HCT116 (cell line): ENCODE measurements at regions not wholly inside any gene's neighbourhood (a gene's known extent, or its start where the extent isn't known, plus 50 kb on each side); places are given as distances from the start of the nearest gene placed in this dataset.

ENCODE experiments used
- ATAC-seq: fragments of 200-7000 bp; cut with Tn5 transposase; 2 replicates; pipeline ENCODE4 v1.9.1; 2020; ENCODE audit warnings: mild to moderate bottlenecking, moderate library complexity
- BruUV-seq: library from RNA; stranded (reverse); fragments of 400-500 nt; replicated peaks from 2 replicates; lab custom pipeline; 2021; lab: Mats Ljungman, UMichigan
- CTCF ChIA-PET: fragments of 300-600 bp; sonication (Branson Sonifier 250); formaldehyde crosslinking; loops from one replicate; lab custom pipeline; 2021; ENCODE audit warnings: antibody characterized with exemption; lab: Charles Lee
- POLR2A ChIA-PET: fragments of 300-600, 350-600 bp; sonication (Branson Sonifier 250); formaldehyde crosslinking; loops from one replicate; lab custom pipeline; 2021; ENCODE audit warnings: antibody characterized with exemption; lab: Charles Lee
- RAD21 ChIA-PET, 2 experiments: fragments of 300-600 bp; sonication (Branson Sonifier 250); formaldehyde crosslinking; loops; one replicate each; lab custom pipeline; 2023; ENCODE audit warnings: low total read pairs in 2 of 2; ENCODE audit not compliant: uncharacterized antibody in 2 of 2, unreplicated experiment in 2 of 2, low non-redundant PET in 1 of 2; lab: Charles Lee
- DNase-seq: peaks from one replicate; pipeline ENCODE4 v3.0.0-alpha.2; 2010; ENCODE audit warnings: low read depth, low spot score
- H2AFZ ChIP-seq: fragments of 200-600 bp; shearing (Covaris generic), sonication (generic); 2 replicates; pipeline ENCODE4 v1.6.1; 2017; ENCODE audit warnings: low read depth, mixed run types, mixed read lengths, antibody characterized with exemption, low read length; ENCODE audit not compliant: poor library complexity, severe bottlenecking
- H3K27ac ChIP-seq: 2 replicates; pipeline ENCODE4 v1.5.1; 2012; ENCODE audit warnings: low read depth, low read length
- H3K27me3 ChIP-seq: fragments of 200-600 bp; sonication (generic); 2 replicates; pipeline ENCODE4 v1.6.1; 2016; ENCODE audit warnings: mixed run types, low read length, mixed read lengths; ENCODE audit not compliant: insufficient read depth
- H3K36me3 ChIP-seq, 2 experiments: fragments of 200-500 bp in 1 of 2; fragments of 200-600 bp in 1 of 2; sonication (Bioruptor generic) in 1 of 2; sonication (generic) in 1 of 2; 2 replicates each; pipeline versions ENCODE4 v1.5.1 to v1.6.1; 2014 to 2016; ENCODE audit warnings: low read length in 2 of 2, inconsistent platforms in 1 of 2, mixed read lengths in 1 of 2, mixed run types in 1 of 2; ENCODE audit not compliant: insufficient read depth in 2 of 2, control insufficient read depth in 1 of 2
- H3K4me1 ChIP-seq, 2 experiments: fragments of 200-600 bp in 1 of 2; sonication (generic) in 1 of 2; 2 replicates each; pipeline versions ENCODE4 v1.5.1 to v1.6.1; 2012 to 2017; ENCODE audit warnings: low read length in 2 of 2, inconsistent platforms in 1 of 2, mild to moderate bottlenecking in 1 of 2, mixed read lengths in 1 of 2, mixed run types in 1 of 2, moderate library complexity in 1 of 2; ENCODE audit not compliant: insufficient read depth in 2 of 2, control insufficient read depth in 1 of 2
- H3K4me2 ChIP-seq: fragments of 200-600 bp; sonication (generic); 2 replicates; pipeline ENCODE4 v1.6.1; 2017; ENCODE audit warnings: mixed run types, low read length, mixed read lengths
- H3K4me3 ChIP-seq, 2 experiments: fragments of 200-600 bp in 1 of 2; sonication (generic) in 1 of 2; replicated peaks in 1 of 2; 2 replicates each; pipeline ENCODE4 v1.5.1; 2011 to 2016; ENCODE audit warnings: low read length in 2 of 2, control low read depth in 1 of 2, low read depth in 1 of 2, mild to moderate bottlenecking in 1 of 2, mixed read lengths in 1 of 2, mixed run types in 1 of 2
- H3K79me2 ChIP-seq: fragments of 200-600 bp; sonication (generic); 2 replicates; pipeline ENCODE4 v1.6.1; 2017; ENCODE audit warnings: mild to moderate bottlenecking, mixed run types, low read length, moderate library complexity, mixed read lengths; ENCODE audit not compliant: insufficient read depth
- H3K9ac ChIP-seq: fragments of 200-600 bp; sonication (generic); 2 replicates; pipeline ENCODE4 v1.6.1; 2016; ENCODE audit warnings: low read length, mixed read lengths
- H3K9me2 ChIP-seq: fragments of 200-600 bp; sonication (generic), shearing (Covaris generic); 2 replicates; pipeline ENCODE4 v1.6.1; 2017; ENCODE audit warnings: mixed run types, mild to moderate bottlenecking, moderate library complexity; ENCODE audit not compliant: insufficient read depth
- H3K9me3 ChIP-seq, 2 experiments: fragments of 200-500 bp in 1 of 2; fragments of 200-600 bp in 1 of 2; sonication (Bioruptor generic) in 1 of 2; sonication (generic) in 1 of 2; 2 replicates each; pipeline ENCODE4 v1.6.1; 2014 to 2017; ENCODE audit warnings: low read length in 2 of 2, mixed read lengths in 2 of 2, inconsistent platforms in 1 of 2, low read depth in 1 of 2, mild to moderate bottlenecking in 1 of 2, mixed run types in 1 of 2, moderate library complexity in 1 of 2; ENCODE audit not compliant: control insufficient read depth in 1 of 2, insufficient read depth in 1 of 2
- H4K20me1 ChIP-seq: fragments of 200-600 bp; sonication (generic), shearing (Covaris generic); 2 replicates; pipeline ENCODE4 v1.6.1; 2017; ENCODE audit warnings: mixed run types, mild to moderate bottlenecking, moderate library complexity; ENCODE audit not compliant: insufficient read depth
- ATF3 ChIP-seq: IDR thresholded peaks from 2 replicates; pipeline ENCODE4 v1.6.1; 2012
- CBX3 ChIP-seq: IDR thresholded peaks from 2 replicates; pipeline ENCODE4 v1.6.1; 2012; ENCODE audit warnings: low read depth
- EGR1 ChIP-seq: IDR thresholded peaks from 2 replicates; pipeline ENCODE4 v1.6.1; 2012; ENCODE audit warnings: low read depth
- ELF1 ChIP-seq: IDR thresholded peaks from 2 replicates; pipeline ENCODE4 v1.6.1; 2012; ENCODE audit warnings: low read depth, borderline replicate concordance
- EZH2 ChIP-seq: fragments of 200-600 bp; sonication (generic); IDR thresholded peaks from 2 replicates; pipeline ENCODE4 v1.6.1; 2017; ENCODE audit warnings: antibody characterized with exemption, mixed run types
- JUND ChIP-seq: IDR thresholded peaks from 2 replicates; pipeline ENCODE4 v1.6.1; 2012
- POLR2A ChIP-seq: IDR thresholded peaks from 2 replicates; pipeline ENCODE4 v1.7.0; 2011; ENCODE audit warnings: borderline replicate concordance; ENCODE audit not compliant: insufficient read depth, insufficient read length; ENCODE audit errors: extremely low read depth
- POLR2AphosphoS5 ChIP-seq: IDR thresholded peaks from 2 replicates; pipeline ENCODE4 v1.6.1; 2011; ENCODE audit warnings: mild to moderate bottlenecking, low read depth, low read length, moderate library complexity
- RAD21 ChIP-seq: IDR thresholded peaks from 2 replicates; pipeline ENCODE4 v1.6.1; 2012; ENCODE audit warnings: low read depth, mild to moderate bottlenecking
- SIN3A ChIP-seq: IDR thresholded peaks from 2 replicates; pipeline ENCODE4 v1.6.1; 2012; ENCODE audit warnings: low read depth
- TCF7L2 ChIP-seq: IDR thresholded peaks from 2 replicates; pipeline ENCODE4 v1.7.0; 2011; ENCODE audit warnings: borderline replicate concordance, inconsistent platforms; ENCODE audit not compliant: insufficient read depth, insufficient read length; ENCODE audit errors: extremely low read depth
- YY1 ChIP-seq: IDR thresholded peaks from 2 replicates; pipeline ENCODE4 v1.6.1; 2011; ENCODE audit warnings: low read length, low read depth, moderate library complexity, mild to moderate bottlenecking; ENCODE audit not compliant: insufficient replicate concordance; ENCODE audit errors: extremely low read depth
- ZBTB33 ChIP-seq: IDR thresholded peaks from 2 replicates; pipeline ENCODE4 v1.6.1; 2011; ENCODE audit warnings: mild to moderate bottlenecking, low read length, moderate library complexity; ENCODE audit not compliant: insufficient replicate concordance; ENCODE audit errors: extremely low read depth
- ZFX ChIP-seq: fragments of 450-650 bp; IDR thresholded peaks from 2 replicates; pipeline ENCODE4 v1.6.1; 2017
- intact Hi-C: fragments of 100-400 bp; cut with micrococcal nuclease; formaldehyde crosslinking; loops from 2 replicates; pipeline ENCODE4 v1.10.0; 2022
- TF ChIP-seq, protein P1 (sequence below): IDR thresholded peaks from 2 replicates; pipeline ENCODE4 v1.6.1; 2012

DNA sequence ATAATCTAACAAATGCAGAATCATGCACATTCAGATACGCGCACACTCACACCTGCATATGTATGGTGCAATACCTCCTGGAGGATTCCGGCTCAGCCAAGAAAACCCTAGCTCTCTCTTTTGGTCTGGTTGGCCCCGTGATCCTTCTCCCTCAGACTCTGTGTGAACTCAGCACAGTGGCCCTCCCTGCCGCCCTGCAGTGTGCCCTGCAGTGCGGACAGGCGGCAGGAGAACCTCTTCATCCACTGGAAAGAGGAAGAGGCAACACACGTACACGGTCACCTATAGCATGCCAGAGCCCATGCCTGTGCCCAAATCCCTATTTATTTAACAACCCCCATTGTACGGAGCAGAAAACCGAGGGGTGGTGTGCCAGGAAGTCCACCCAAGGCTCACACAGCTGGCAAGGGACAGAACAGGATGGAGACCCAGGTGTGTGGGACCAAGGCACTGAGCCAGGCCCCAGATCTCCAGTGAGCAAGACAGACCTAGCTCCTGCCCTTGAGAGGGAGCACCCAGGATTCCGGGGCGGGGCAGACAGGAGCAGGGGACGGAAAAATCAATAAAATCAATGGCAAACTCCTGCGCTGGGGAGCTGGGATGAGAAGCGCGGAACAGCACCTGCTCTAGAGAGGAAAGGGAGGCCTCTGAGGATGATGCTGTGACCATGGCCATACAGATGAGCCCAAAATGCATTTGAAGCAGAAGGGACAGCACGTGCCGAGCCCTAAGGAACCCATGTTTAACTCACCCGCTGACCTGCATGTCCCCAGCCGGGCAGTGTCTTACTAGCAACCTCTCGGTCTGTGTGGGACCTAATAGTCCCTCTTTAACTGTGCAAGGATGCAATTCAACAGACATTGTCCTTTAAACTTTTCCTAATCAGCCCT lies 54.7 kb upstream of the CIBAR2 start:
- no peak overlapping the region for H3K4me3 ChIP-seq
- peaks cover 17 to 36% of the 10 kb centered on the region in 2 experiments; a peak in 3 of 4 replicates for H3K4me1 ChIP-seq
- H3K9me3 ChIP-seq = no peaks in the 10 kb centered on the region
- H3K27me3 ChIP-seq = no peaks in the 10 kb centered on the region
- CTCF ChIA-PET = no interaction called here
- no peak overlapping the region for H3K4me2 ChIP-seq
- H3K36me3 ChIP-seq = no peaks in the 10 kb centered on the region
- no peak overlapping the region for H2AFZ ChIP-seq
- no TSS peak for BruUV-seq
- H3K9me2 ChIP-seq = no peaks in the 10 kb centered on the region
- ATAC-seq (no peak), DNase-seq (no peak)
- no peak overlapping the region for H3K9ac ChIP-seq
- H3K79me2 ChIP-seq = peaks cover 8% of the 10 kb centered on the region; the same call in 1 of the 2 replicates
- no peaks in the 10 kb centered on the region for H4K20me1 ChIP-seq
- TF ChIP-seq POLR2AphosphoS5 (no peak), EGR1 (no peak), TCF7L2 (peak; percentile 20), SIN3A (no peak), JUND (no peak)
- RAD21 ChIA-PET = no interaction called here
- POLR2A ChIA-PET = no interaction called here
- H3K27ac ChIP-seq = no peak overlapping the region
- intact Hi-C loops = no loop called here

- H3K27ac ChIP-seq = no peak overlapping the region
- no peaks in the 10 kb centered on the region for H4K20me1 ChIP-seq
- RAD21 ChIA-PET = no interaction called here
- H3K4me3 ChIP-seq = no peak overlapping the region
- peak overlapping the region; percentile 80; the same call in 1 of the 2 replicates for H3K4me2 ChIP-seq
- TF ChIP-seq YY1 (no peak), SIN3A (no peak), ZFX (no peak), TCF7L2 (no peak), ZBTB33 (no peak), ATF3 (no peak), ELF1 (no peak), RAD21 (no peak), EZH2 (no peak), CBX3 (no peak), POLR2A (no peak), POLR2AphosphoS5 (no peak), EGR1 (no peak)
- TF ChIP-seq, protein P1, sequence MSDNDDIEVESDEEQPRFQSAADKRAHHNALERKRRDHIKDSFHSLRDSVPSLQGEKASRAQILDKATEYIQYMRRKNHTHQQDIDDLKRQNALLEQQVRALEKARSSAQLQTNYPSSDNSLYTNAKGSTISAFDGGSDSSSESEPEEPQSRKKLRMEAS = no peak
- TF ChIP-seq, all 23 proteins: peak for 0
- Histone ChIP-seq H3K9me2 (no peaks in the 10 kb centered on the region), H3K9ac (no peak overlapping the region), H3K79me2 (peaks cover 17% of the 10 kb centered on the region; the same call in 1 of the 2 replicates), H2AFZ (no peak overlapping the region), H3K27me3 (no peaks in the 10 kb centered on the region), H3K36me3 (no peaks in the 10 kb centered on the region), H3K4me1 (peaks cover 26 to 45% of the 10 kb centered on the region in 2 experiments), H3K9me3 (no peaks in the 10 kb centered on the region)
- ATAC-seq (no peak), DNase-seq (no peak)
- intact Hi-C loops = no loop called here
- ChIA-PET POLR2A (no interaction called here), CTCF (no interaction called here)
- BruUV-seq = no TSS peak
Measured at GRCh38 chr16:85167589-85168537, 55.6 kb upstream of the CIBAR2 start.
